ENCODE measurements at regions not wholly inside any gene's neighbourhood (a gene's known extent, or its start where the extent isn't known, plus 50 kb on each side); places are given as distances from the start of the nearest gene placed in this dataset.

- Histone ChIP-seq H3K9ac (ENCODE audit: low read length) (no peak overlapping the region), H4K20me1 (ENCODE audit: control insufficient read depth, insufficient read depth, low read length, poor library complexity, severe bottlenecking) (no peaks in the 10 kb centered on the region), H3K36me3 (replicated peaks in 1 of 2; ENCODE audit: control extremely low read depth in 1 of 2, control insufficient read depth in 1 of 2, extremely low read depth in 1 of 2, insufficient read depth in 2 of 2, low read length in 1 of 2) (no peaks in the 10 kb centered on the region), H3K27me3 (replicated peaks in 1 of 4; ENCODE audit: control extremely low read depth in 1 of 4, control insufficient read depth in 3 of 4, insufficient read depth in 4 of 4, low read length in 3 of 4) (no peaks in the 10 kb centered on the region), H3K4me2 (replicated peaks; ENCODE audit: low read depth, low read length, poor library complexity, severe bottlenecking) (no peak overlapping the region), H3K4me1 (ENCODE audit: control insufficient read depth in 2 of 2, insufficient read depth in 2 of 2, low read length in 2 of 2) (no peaks in the 10 kb centered on the region), H3K9me3 (ENCODE audit: control extremely low read depth in 1 of 3, control insufficient read depth in 2 of 3, insufficient read depth in 1 of 3, low read length in 2 of 3) (no peaks in the 10 kb centered on the region), H3K4me3 (ENCODE audit: control extremely low read depth in 1 of 5, extremely low read depth in 1 of 5, insufficient read depth in 1 of 5, low read depth in 2 of 5, low read length in 4 of 5) (no peak overlapping the region), H2AFZ (ENCODE audit: insufficient read depth, low read depth, low read length, poor library complexity, severe bottlenecking) (no peak overlapping the region), H3K79me2 (ENCODE audit: control insufficient read depth, insufficient read depth, low read length) (no peaks in the 10 kb centered on the region), H3K27ac (ENCODE audit: low read length in 2 of 2) (no peak overlapping the region)
- Mint-ChIP-seq H3K4me3 (no peak overlapping the region), H3K4me1 (no peaks in the 10 kb centered on the region), H3K27me3 (no peaks in the 10 kb centered on the region), H3K9me3 (ENCODE audit: insufficient read depth) (no peaks in the 10 kb centered on the region), H3K27ac (no peak overlapping the region)
- POLR2A ChIA-PET: no interaction called here
- WGBS (ENCODE audit: insufficient coverage): 100% methylated on average over 4 of the region's 5 CpGs
- TF ChIP-seq CTCF (IDR thresholded peaks at IDR 0.05) (no peak), EZH2 (IDR thresholded peaks at IDR 0.05; ENCODE audit: borderline replicate concordance, insufficient read depth, low read depth, low read length, poor library complexity, severe bottlenecking) (no peak)
- DNase-seq: no peak
- ATAC-seq (ENCODE audit: low read depth): no peak
- intact Hi-C loops (cut with micrococcal nuclease): no loop called here
- CTCF ChIA-PET: no interaction called here
Measured at GRCh38 chr2:66174491-66174890, 260.4 kb upstream of the MEIS1 start.

GRCh38 chr2:66173645-66174044, 261.3 kb upstream of the MEIS1 start:
- no peak for TF ChIP-seq EZH2 (IDR thresholded peaks at IDR 0.05; ENCODE audit: borderline replicate concordance, insufficient read depth, low read depth, low read length, poor library complexity, severe bottlenecking)
- no peak for TF ChIP-seq CTCF (IDR thresholded peaks at IDR 0.05)
- Histone ChIP-seq H3K4me3 (ENCODE audit: control extremely low read depth in 1 of 5, extremely low read depth in 1 of 5, insufficient read depth in 1 of 5, low read depth in 2 of 5, low read length in 4 of 5) (no peak overlapping the region), H3K4me2 (replicated peaks; ENCODE audit: low read depth, low read length, poor library complexity, severe bottlenecking) (no peak overlapping the region), H4K20me1 (ENCODE audit: control insufficient read depth, insufficient read depth, low read length, poor library complexity, severe bottlenecking) (no peaks in the 10 kb centered on the region), H3K9ac (ENCODE audit: low read length) (no peak overlapping the region), H3K79me2 (ENCODE audit: control insufficient read depth, insufficient read depth, low read length) (no peaks in the 10 kb centered on the region), H2AFZ (ENCODE audit: insufficient read depth, low read depth, low read length, poor library complexity, severe bottlenecking) (no peak overlapping the region), H3K27ac (ENCODE audit: low read length in 2 of 2) (no peak overlapping the region), H3K36me3 (replicated peaks in 1 of 2; ENCODE audit: control extremely low read depth in 1 of 2, control insufficient read depth in 1 of 2, extremely low read depth in 1 of 2, insufficient read depth in 2 of 2, low read length in 1 of 2) (no peaks in the 10 kb centered on the region), H3K27me3 (replicated peaks in 1 of 4; ENCODE audit: control extremely low read depth in 1 of 4, control insufficient read depth in 3 of 4, insufficient read depth in 4 of 4, low read length in 3 of 4) (no peaks in the 10 kb centered on the region), H3K4me1 (ENCODE audit: control insufficient read depth in 2 of 2, insufficient read depth in 2 of 2, low read length in 2 of 2) (no peaks in the 10 kb centered on the region), H3K9me3 (ENCODE audit: control extremely low read depth in 1 of 3, control insufficient read depth in 2 of 3, insufficient read depth in 1 of 3, low read length in 2 of 3) (no peaks in the 10 kb centered on the region)
- no peaks in the 10 kb centered on the region for H3K27me3 Mint-ChIP-seq
- POLR2A ChIA-PET: no interaction called here
- H3K27ac Mint-ChIP-seq: no peak overlapping the region
- intact Hi-C loops (cut with micrococcal nuclease): no loop called here
- H3K4me1 Mint-ChIP-seq: no peaks in the 10 kb centered on the region
- no CpG with 5 or more reads among the region's 1 CpG for WGBS (ENCODE audit: insufficient coverage)
- CTCF ChIA-PET: no interaction called here
- ATAC-seq (ENCODE audit: low read depth) (no peak), DNase-seq (no peak)
- no peaks in the 10 kb centered on the region for H3K9me3 Mint-ChIP-seq (ENCODE audit: insufficient read depth)
- no peak overlapping the region for H3K4me3 Mint-ChIP-seq

All from B cell (primary cell).